ENCODE measurements at regions not wholly inside any gene's neighbourhood (a gene's known extent, or its start where the extent isn't known, plus 50 kb on each side); places are given as distances from the start of the nearest gene placed in this dataset.
"Not testable (repeated sequence)": the region's sequence is repeated elsewhere in the genome, so short reads cannot be mapped to it uniquely, and the experiment has no call there.

- DNase-seq: no peak
Observed at GRCh38 chr21:22319435-22319834, 1321.2 kb downstream of the NCAM2 start.

GRCh38 chr21:22342889-22343288, 1344.7 kb downstream of the NCAM2 start:
- no peak for DNase-seq

GRCh38 chr21:22343303-22343702, 1345.1 kb downstream of the NCAM2 start:
- DNase-seq: no peak

GRCh38 chr21:22343721-22344120, 1345.5 kb downstream of the NCAM2 start:
- DNase-seq: no peak

GRCh38 chr21:22345624-22346023, 1347.4 kb downstream of the NCAM2 start:
- no peak for DNase-seq

- DNase-seq: no peak
Observed at GRCh38 chr21:22346576-22346975, 1348.4 kb downstream of the NCAM2 start.

GRCh38 chr21:22351076-22351475, 1352.9 kb downstream of the NCAM2 start:
- DNase-seq: no peak

- no peak for DNase-seq
Observed at GRCh38 chr21:22352088-22352487, 1353.9 kb downstream of the NCAM2 start.

- no peak for DNase-seq
Observed at GRCh38 chr21:22355949-22356348, 1357.7 kb downstream of the NCAM2 start.

GRCh38 chr21:22356663-22357062, 1358.5 kb downstream of the NCAM2 start:
- no peak for DNase-seq

GRCh38 chr21:22359599-22359998, 1361.4 kb downstream of the NCAM2 start:
- not testable (repeated sequence) for DNase-seq

GRCh38 chr21:22363504-22363903, 1365.3 kb downstream of the NCAM2 start:
- DNase-seq: no peak

- DNase-seq: no peak
Observed at GRCh38 chr21:22364163-22364562, 1366.0 kb downstream of the NCAM2 start.

GRCh38 chr21:22374218-22374969, 1376.2 kb downstream of the NCAM2 start:
- no peak for DNase-seq

GRCh38 chr21:22377795-22378194, 1379.6 kb downstream of the NCAM2 start:
- DNase-seq: not testable (repeated sequence)

GRCh38 chr21:22393324-22393723, 1395.1 kb downstream of the NCAM2 start:
- DNase-seq: no peak

- DNase-seq: no peak
Observed at GRCh38 chr21:22395965-22396364, 1397.8 kb downstream of the NCAM2 start.

GRCh38 chr21:22399681-22400514, 1401.7 kb downstream of the NCAM2 start:
- no peak for DNase-seq

GRCh38 chr21:22409571-22409970, 1411.4 kb downstream of the NCAM2 start:
- no peak for DNase-seq

- DNase-seq: no peak
Observed at GRCh38 chr21:22416555-22416954, 1418.3 kb downstream of the NCAM2 start.

- DNase-seq: peak in 5 of 6 experiments; percentile 0 to 69 (median 60)
Observed at GRCh38 chr21:22421416-22422180, 1423.4 kb downstream of the NCAM2 start.

GRCh38 chr21:22438428-22439086, 1440.3 kb downstream of the NCAM2 start:
- no peak for DNase-seq

- DNase-seq: no peak
Observed at GRCh38 chr21:22444990-22445389, 1446.8 kb downstream of the NCAM2 start.
